GM18858 (cell line): ENCODE measurements at regions not wholly inside any gene's neighbourhood (a gene's known extent, or its start where the extent isn't known, plus 50 kb on each side); places are given as distances from the start of the nearest gene placed in this dataset.
"Not testable (repeated sequence)": the region's sequence is repeated elsewhere in the genome, so short reads cannot be mapped to it uniquely, and the experiment has no call there.

Experiments used
- ATAC-seq: cut with Tn5 transposase; IDR thresholded peaks from one replicate; pipeline ENCODE4 v1.9.1; 2021; ENCODE audit not compliant: unreplicated experiment

- ATAC-seq = no peak
These were observed 448.0 kb upstream of the SLC10A2 start for GRCh38 chr13:103514188-103514587.

DNA sequence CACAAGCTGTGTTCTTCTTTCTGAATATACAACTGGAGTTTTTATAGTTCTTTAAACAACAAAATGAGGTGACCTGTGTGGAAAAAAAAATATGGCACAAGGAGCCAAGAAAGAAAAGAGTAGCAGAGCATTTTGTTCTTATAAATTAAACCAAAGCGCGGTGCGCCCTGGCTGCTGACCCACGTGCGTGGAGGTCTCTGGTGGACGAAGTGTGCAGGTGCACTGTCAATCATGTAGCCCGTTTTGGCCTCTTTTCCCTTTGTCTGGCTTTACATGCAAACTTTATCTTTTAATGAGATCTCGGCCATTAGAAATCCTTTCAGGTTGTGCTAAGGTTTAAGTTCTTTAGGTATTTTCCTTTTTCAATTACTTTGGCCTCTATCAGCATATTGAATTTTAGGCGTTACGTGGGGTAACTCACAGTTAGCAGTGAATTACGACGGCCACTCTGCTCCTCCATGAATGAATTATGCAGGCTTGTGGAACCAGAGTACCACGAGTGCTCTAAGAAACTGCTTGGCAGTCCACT is 443.9 kb upstream of the SLC10A2 start:
- no peak for ATAC-seq

DNA sequence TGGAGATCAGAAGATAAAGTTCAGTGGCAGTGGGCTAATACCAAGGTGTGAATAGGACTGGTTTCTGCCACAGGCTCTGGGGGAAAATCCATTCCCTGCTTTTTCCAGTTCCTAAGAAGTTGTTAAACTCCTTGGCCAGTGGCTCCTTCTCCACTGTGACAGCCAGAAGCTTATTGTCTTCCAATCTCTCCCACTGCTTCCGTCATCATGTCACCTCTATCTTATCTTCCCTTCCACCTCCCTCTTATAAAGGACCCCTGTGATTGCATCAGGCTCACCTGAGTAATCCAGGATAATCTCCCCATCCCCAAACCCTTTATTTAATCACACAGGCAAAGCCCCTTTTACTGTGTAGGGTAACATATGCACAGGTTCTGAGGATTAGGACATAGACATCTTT is 431.2 kb upstream of the SLC10A2 start:
- no peak for ATAC-seq

DNA sequence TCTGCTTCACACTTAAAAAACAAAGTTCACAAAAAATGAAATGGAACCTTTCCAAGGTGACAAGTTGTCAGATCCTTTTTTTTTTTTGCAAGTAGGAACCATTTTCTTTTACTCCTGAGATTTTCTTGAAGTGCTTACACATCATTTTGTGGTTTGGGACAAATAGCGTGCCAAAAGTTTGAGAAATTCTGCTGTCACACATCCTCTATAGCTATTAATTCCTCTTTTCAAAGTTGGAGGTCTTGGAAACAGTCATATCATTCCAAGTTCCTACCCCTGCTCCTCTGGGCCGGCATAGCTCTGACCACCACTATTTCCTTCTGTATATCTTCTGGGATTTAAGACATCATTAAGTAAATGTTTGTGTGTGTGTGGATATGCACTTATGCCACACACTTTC is 421.6 kb upstream of the SLC10A2 start:
- ATAC-seq = no peak

- no peak for ATAC-seq
These were observed 406.9 kb upstream of the SLC10A2 start for GRCh38 chr13:103473081-103473480.

DNA sequence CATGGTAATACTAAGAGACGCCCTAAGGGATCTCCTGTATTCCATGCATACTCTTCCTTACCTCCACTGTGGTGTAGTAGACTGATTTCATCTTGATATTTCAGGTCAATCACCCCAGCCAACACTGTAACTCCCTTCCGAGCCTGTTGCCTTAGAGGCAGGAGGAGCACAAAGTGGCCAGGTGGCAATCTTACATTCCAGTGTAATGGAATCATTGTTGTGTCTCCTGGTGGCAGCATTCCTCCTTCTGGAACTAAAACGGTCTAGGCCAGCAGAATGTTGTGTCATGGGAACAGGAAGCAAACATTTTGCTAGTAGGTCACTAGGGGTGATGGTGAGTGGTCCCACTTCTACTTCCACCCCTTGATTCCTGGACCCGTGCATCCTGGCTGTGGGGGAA is 405.7 kb upstream of the SLC10A2 start:
- ATAC-seq = no peak

GRCh38 chr13:103469771-103470170 is 403.6 kb upstream of the SLC10A2 start:
- ATAC-seq = no peak

DNA sequence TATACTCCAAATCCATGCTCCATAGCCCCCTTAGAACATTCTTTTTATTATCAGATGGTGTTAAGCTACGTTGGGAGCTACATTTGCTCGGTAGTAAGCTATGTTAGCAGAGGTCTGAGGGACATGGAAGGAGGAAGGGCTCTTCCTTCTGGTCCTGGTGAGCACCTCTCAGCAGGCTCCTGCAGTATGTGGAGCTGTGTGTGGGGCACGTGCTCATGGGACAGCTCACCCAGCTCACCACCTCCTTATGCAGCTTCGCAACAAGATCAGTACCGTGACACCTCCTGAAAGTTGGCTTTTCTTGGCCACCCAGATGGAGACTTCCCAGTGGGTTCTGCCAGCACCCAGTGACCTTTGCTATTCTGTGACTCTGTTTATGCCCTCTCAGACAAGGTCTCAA is 400.5 kb upstream of the SLC10A2 start:
- ATAC-seq = no peak

GRCh38 chr13:103460246-103460645 is 394.0 kb upstream of the SLC10A2 start:
- ATAC-seq = not testable (repeated sequence)

- ATAC-seq = not testable (repeated sequence)
These were observed 390.8 kb upstream of the SLC10A2 start for GRCh38 chr13:103457050-103457449.

GRCh38 chr13:103451656-103452055 is 385.4 kb upstream of the SLC10A2 start:
- ATAC-seq = no peak

- ATAC-seq = no peak
These were observed 377.4 kb upstream of the SLC10A2 start for GRCh38 chr13:103443604-103444003.

- ATAC-seq = no peak
These were observed 371.4 kb upstream of the SLC10A2 start for GRCh38 chr13:103437651-103438050.

GRCh38 chr13:103436057-103436654 is 369.9 kb upstream of the SLC10A2 start:
- no peak for ATAC-seq

GRCh38 chr13:103431856-103432255 is 365.6 kb upstream of the SLC10A2 start:
- no peak for ATAC-seq

- no peak for ATAC-seq
These were observed 364.2 kb upstream of the SLC10A2 start for GRCh38 chr13:103430368-103430767.

GRCh38 chr13:103410002-103410401 is 343.8 kb upstream of the SLC10A2 start:
- no peak for ATAC-seq

GRCh38 chr13:103406967-103407366 is 340.8 kb upstream of the SLC10A2 start:
- no peak for ATAC-seq

DNA sequence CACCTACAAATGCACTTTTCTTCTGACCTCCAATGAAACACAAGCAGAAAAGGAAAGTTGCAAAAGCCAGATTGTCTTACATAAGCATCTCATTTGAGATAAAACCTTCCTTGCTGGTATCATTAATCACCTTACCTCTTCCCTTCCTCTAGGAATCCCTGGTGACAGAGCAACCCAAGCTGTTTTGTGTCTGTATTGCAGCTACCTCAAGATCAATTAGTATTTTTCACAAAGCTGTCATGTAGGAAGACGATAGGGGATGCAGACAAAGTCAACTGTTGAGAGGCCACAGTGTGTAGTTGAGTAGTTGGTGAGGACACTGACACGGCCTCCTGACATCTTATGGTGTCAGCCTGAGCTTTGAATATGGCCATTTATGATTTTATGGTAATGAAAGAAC is 339.1 kb upstream of the SLC10A2 start:
- ATAC-seq = no peak

DNA sequence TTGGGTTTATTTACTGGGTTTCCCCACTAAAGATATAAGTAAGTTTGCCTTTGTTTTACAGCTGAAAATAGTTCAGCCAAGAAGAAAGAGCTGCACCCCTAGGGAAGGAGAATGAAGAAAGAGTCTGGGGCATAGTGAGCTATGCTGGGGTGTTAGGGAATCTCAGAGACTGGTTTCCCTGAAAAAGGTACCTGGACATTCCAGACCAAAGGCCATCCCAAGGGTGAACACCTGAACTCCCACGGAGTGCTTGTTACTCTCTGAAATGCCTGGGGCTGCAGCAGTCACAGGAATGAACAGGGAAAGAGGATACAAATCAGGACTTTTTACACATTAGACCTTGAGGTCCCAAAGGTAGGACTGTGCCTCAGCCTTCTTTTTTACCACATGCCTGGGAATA is 337.6 kb upstream of the SLC10A2 start:
- no peak for ATAC-seq

- no peak for ATAC-seq
These were observed 337.0 kb upstream of the SLC10A2 start for GRCh38 chr13:103403148-103403740.

GRCh38 chr13:103395139-103395538 is 328.9 kb upstream of the SLC10A2 start:
- ATAC-seq = no peak

DNA sequence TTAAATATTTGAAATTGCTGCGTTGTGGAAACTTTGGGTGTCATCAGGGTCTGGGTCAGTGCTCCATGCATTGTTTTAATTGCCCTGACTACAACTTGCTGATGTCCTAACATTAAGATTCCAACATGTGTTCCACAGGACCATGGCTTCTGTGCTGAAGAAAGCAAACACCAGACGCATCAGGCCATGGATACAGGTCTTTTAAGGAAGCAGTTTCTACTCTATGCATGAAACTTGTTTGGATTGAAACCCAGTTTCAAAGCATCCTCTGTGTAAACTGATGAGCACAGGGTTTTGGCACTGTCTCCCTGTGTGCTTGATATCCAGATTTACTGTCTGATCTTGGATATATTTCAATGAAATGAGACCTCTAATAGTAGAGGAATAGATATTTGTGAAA is 328.4 kb upstream of the SLC10A2 start:
- ATAC-seq = no peak
